GM12892 (cell line): ENCODE measurements at regions not wholly inside any gene's neighbourhood (a gene's known extent, or its start where the extent isn't known, plus 50 kb on each side); places are given as distances from the start of the nearest gene placed in this dataset.

Experiments used
- POLR2A ChIP-seq: IDR thresholded peaks from 2 replicates; pipeline ENCODE4 v1.6.1; 2011; ENCODE audit warnings: low read depth, low read length, control low read depth
- POLR2AphosphoS5 ChIP-seq: IDR thresholded peaks from 2 replicates; pipeline ENCODE4 v1.6.1; 2011; ENCODE audit warnings: low read depth, low read length, control low read depth

DNA sequence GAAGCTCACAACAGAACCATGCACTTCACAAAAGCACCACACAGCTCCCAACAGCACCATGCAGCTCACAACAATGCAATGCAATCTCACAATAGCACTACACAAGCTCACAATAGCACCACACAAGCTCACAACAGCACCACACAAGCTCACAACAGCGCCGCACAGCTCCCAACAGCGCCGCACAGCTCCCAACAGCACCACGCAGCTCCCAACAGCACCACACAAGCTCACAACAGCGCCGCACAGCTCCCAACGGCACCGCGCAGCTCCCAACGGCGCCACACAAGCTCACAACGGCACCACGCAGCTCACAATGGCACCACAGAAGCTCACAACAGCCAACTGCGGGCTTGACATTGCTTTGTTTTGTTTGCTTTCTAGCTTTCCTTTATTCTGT, 198.1 kb downstream of the DLL1 start:
- TF ChIP-seq POLR2AphosphoS5 (no peak), POLR2A (no peak)
